A549 (cell line): ENCODE measurements at regions not wholly inside any gene's neighbourhood (a gene's known extent, or its start where the extent isn't known, plus 50 kb on each side); places are given as distances from the start of the nearest gene placed in this dataset.

ENCODE experiments used
- CTCF ChIP-seq: fragments of >200 bp; sonication (Bioruptor Twin); formaldehyde crosslinking; IDR thresholded peaks from 3 replicates; pipeline ENCODE4 v1.5.1; 2016
- JUN ChIP-seq, 2 experiments: fragments of >200 bp; sonication (Bioruptor Twin); formaldehyde crosslinking; IDR thresholded peaks; 2 replicates in 1 of 2; 3 replicates in 1 of 2; pipeline ENCODE4 v1.6.1; 2016 to 2017
- MAX ChIP-seq: IDR thresholded peaks from 2 replicates; pipeline ENCODE4 v1.6.1; 2012
- MAZ ChIP-seq: fragments of 150-350 bp; IDR thresholded peaks from 2 replicates; pipeline ENCODE4 v1.6.1; 2014; ENCODE audit warnings: antibody characterized with exemption, low read depth, low read length, borderline replicate concordance
- POLR2A ChIP-seq: IDR thresholded peaks from 2 replicates; pipeline ENCODE4 v1.6.1; 2012; ENCODE audit warnings: mild to moderate bottlenecking, low read length
- REST ChIP-seq: fragments of 200-600 bp; sonication (generic); IDR thresholded peaks from 2 replicates; pipeline ENCODE4 v1.6.1; 2016; ENCODE audit warnings: antibody characterized with exemption, mild to moderate bottlenecking, moderate library complexity

- TF ChIP-seq MAZ (no peak), JUN (IDR thresholded peaks at IDR 0.05) (no peak), CTCF (no peak), POLR2A (no peak), REST (no peak), MAX (no peak)
Observed at GRCh38 chr4:152153476-152154270, 382.2 kb downstream of the FBXW7 start.
